ENCODE measurements at regions not wholly inside any gene's neighbourhood (a gene's known extent, or its start where the extent isn't known, plus 50 kb on each side); places are given as distances from the start of the nearest gene placed in this dataset.

- TF ChIP-seq CTCF (IDR thresholded peaks at IDR 0.05) (no peak), POLR2A (IDR thresholded peaks at IDR 0.05; ENCODE audit: low read depth) (no peak), EP300 (IDR thresholded peaks at IDR 0.05) (no peak), POLR2AphosphoS5 (IDR thresholded peaks at IDR 0.05) (no peak)
Observed at GRCh38 chr2:37425408-37425807, 81.0 kb downstream of the QPCT start.

Data from esophagus muscularis mucosa (tissue), 4 donors.